Stimulated activated naive B cell treated with anti-CD40 and anti-IgM and Interleukin-4, amounts not matched to agents 10 μg/mL and 1 μg/mL and 100 μg/mL, for 72 hours (primary cell): ENCODE measurements at regions not wholly inside any gene's neighbourhood (a gene's known extent, or its start where the extent isn't known, plus 50 kb on each side); places are given as distances from the start of the nearest gene placed in this dataset.

Source experiments
- ATAC-seq, 2 donors: fragments of 150-1000 bp; cut with Tn5 transposase; replicated peaks; 2 replicates each; pipeline ENCODE4 v1.10.0; 2021; ENCODE audit warnings: moderate library complexity in 1 of 2
- DNase-seq: peaks from one replicate; pipeline ENCODE4 v3.0.0; 2021
- H3K27ac Mint-ChIP-seq: one replicate; pipeline ENCODE4 v1.8.0; 2022; ENCODE audit warnings: mild to moderate bottlenecking, mixed read lengths
- H3K27me3 Mint-ChIP-seq, 2 donors: one replicate each; pipeline ENCODE4 v1.8.0; 2022; ENCODE audit warnings: mixed read lengths in 2 of 2
- H3K36me3 Mint-ChIP-seq, 2 donors: one replicate each; pipeline ENCODE4 v1.8.0; 2022; ENCODE audit warnings: mixed read lengths in 2 of 2, mild to moderate bottlenecking in 1 of 2
- H3K4me1 Mint-ChIP-seq, 2 donors: one replicate each; pipeline ENCODE4 v1.8.0; 2022; ENCODE audit warnings: mixed read lengths in 2 of 2, mild to moderate bottlenecking in 1 of 2
- H3K4me3 Mint-ChIP-seq, 2 donors: one replicate each; pipeline ENCODE4 v1.8.0; 2022; ENCODE audit warnings: mild to moderate bottlenecking in 2 of 2, mixed read lengths in 2 of 2, moderate library complexity in 1 of 2
- H3K9me3 Mint-ChIP-seq, 2 donors: one replicate each; pipeline ENCODE4 v1.8.0; 2022; ENCODE audit warnings: mixed read lengths in 2 of 2, mild to moderate bottlenecking in 1 of 2

GRCh38 chr1:38718031-38718430 lies 141.5 kb downstream of the RRAGC start:
- Mint-ChIP-seq H3K36me3 (no peaks in the 10 kb centered on the region), H3K27ac (no peak overlapping the region), H3K4me3 (no peak overlapping the region), H3K4me1 (no peaks in the 10 kb centered on the region), H3K27me3 (peaks cover 16 to 18% of the 10 kb centered on the region in 2 donors), H3K9me3 (peaks cover 0 to 2% of the 10 kb centered on the region in 2 donors)
- DNase-seq: no peak
- no peak for ATAC-seq

DNA sequence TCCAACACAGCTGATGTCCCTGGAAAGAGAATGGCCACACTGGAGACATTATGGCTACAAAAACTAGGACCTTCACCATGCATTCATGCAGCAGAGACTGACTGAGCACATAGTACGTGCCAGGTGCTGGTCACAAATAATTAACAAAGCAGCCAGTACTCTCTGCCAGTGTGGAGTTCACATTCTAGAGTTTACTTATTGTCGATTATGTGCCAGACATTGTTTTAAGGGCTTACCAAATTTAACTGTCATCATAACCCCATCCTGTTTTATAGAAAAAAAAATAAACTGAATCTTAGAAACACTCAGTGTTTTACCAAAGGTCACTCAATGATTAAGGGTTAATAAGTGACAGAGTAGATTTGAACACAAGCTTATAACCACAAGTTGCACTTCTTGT lies 143.3 kb downstream of the RRAGC start:
- Mint-ChIP-seq H3K27ac (no peak overlapping the region), H3K36me3 (no peaks in the 10 kb centered on the region), H3K9me3 (peaks cover 0 to 7% of the 10 kb centered on the region in 2 donors), H3K4me1 (no peaks in the 10 kb centered on the region), H3K27me3 (peaks cover 8 to 14% of the 10 kb centered on the region in 2 donors), H3K4me3 (no peak overlapping the region)
- DNase-seq (no peak), ATAC-seq (no peak)

- H3K9me3 Mint-ChIP-seq: peaks cover 0 to 7% of the 10 kb centered on the region in 2 donors
- no peak overlapping the region for H3K4me3 Mint-ChIP-seq
- H3K4me1 Mint-ChIP-seq: no peaks in the 10 kb centered on the region
- DNase-seq: no peak
- peaks cover 8 to 20% of the 10 kb centered on the region in 2 donors for H3K27me3 Mint-ChIP-seq
- ATAC-seq: no peak
- H3K36me3 Mint-ChIP-seq: no peaks in the 10 kb centered on the region
- H3K27ac Mint-ChIP-seq: no peak overlapping the region
These were observed 144.2 kb downstream of the RRAGC start for GRCh38 chr1:38715415-38715814.

- Mint-ChIP-seq H3K27me3 (peaks cover 4 to 17% of the 10 kb centered on the region in 2 donors), H3K9me3 (peaks cover 0 to 7% of the 10 kb centered on the region in 2 donors), H3K36me3 (no peaks in the 10 kb centered on the region), H3K27ac (no peak overlapping the region), H3K4me3 (no peak overlapping the region), H3K4me1 (no peaks in the 10 kb centered on the region)
- DNase-seq: no peak
- ATAC-seq: no peak
These were observed 147.5 kb downstream of the RRAGC start for GRCh38 chr1:38712046-38712445.

DNA sequence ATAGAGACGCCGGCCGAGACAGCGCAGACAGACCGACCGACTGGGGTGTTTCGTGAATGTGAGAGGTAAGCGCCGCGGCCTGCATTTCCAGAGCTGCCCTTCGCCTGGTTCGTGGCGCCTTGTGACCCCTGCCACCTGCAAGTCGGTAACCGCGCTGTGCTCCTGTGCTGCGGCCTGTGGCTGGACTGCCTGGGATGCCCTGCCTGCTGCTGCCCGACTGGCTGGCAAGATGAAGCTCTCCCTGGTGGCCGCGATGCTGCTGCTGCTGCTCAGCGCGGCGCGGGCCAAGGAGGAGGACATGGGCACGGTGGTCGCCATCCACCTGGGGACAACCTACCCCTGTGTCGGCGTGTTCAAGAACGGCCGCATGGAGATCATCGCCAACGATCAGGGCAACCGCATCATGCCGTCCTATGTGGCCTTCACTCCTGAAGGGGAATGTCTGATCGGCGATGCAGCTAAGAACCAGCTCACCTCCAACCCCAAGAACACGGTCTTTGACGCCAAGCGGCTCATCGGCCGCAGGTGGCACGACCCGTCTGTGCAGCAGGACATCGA lies 150.8 kb downstream of the RRAGC start:
- Mint-ChIP-seq H3K4me3 (no peak overlapping the region), H3K4me1 (no peaks in the 10 kb centered on the region), H3K36me3 (peaks cover 0 to 4% of the 10 kb centered on the region in 2 donors), H3K27ac (no peak overlapping the region), H3K9me3 (peaks cover 12 to 13% of the 10 kb centered on the region in 2 donors), H3K27me3 (peaks cover 24 to 40% of the 10 kb centered on the region in 2 donors)
- ATAC-seq (no peak), DNase-seq (no peak)

- peaks cover 32 to 46% of the 10 kb centered on the region in 2 donors for H3K27me3 Mint-ChIP-seq
These were observed 158.5 kb downstream of the RRAGC start for GRCh38 chr1:38701088-38701487.

GRCh38 chr1:38700077-38700470 lies 159.5 kb downstream of the RRAGC start:
- peaks cover 26 to 41% of the 10 kb centered on the region in 2 donors for H3K27me3 Mint-ChIP-seq
- no peak overlapping the region for H3K4me3 Mint-ChIP-seq
- peaks cover 0 to 2% of the 10 kb centered on the region in 2 donors for H3K36me3 Mint-ChIP-seq
- H3K4me1 Mint-ChIP-seq: no peaks in the 10 kb centered on the region
- peaks cover 7 to 8% of the 10 kb centered on the region in 2 donors for H3K9me3 Mint-ChIP-seq
- DNase-seq: no peak
- H3K27ac Mint-ChIP-seq: no peak overlapping the region
- no peak for ATAC-seq

More at GRCh38 chr1:38701088-38701487, 158.5 kb downstream of the RRAGC start:
- Mint-ChIP-seq H3K27ac (no peak overlapping the region), H3K36me3 (peaks cover 0 to 2% of the 10 kb centered on the region in 2 donors), H3K9me3 (peaks cover 11 to 13% of the 10 kb centered on the region in 2 donors), H3K4me1 (no peaks in the 10 kb centered on the region), H3K4me3 (no peak overlapping the region)
- DNase-seq (no peak), ATAC-seq (no peak)

GRCh38 chr1:38699330-38700076 lies 160.1 kb downstream of the RRAGC start:
- H3K9me3 Mint-ChIP-seq: peaks cover 5 to 10% of the 10 kb centered on the region in 2 donors

GRCh38 chr1:38697387-38697786 lies 162.2 kb downstream of the RRAGC start:
- H3K9me3 Mint-ChIP-seq: peaks cover 5 to 10% of the 10 kb centered on the region in 2 donors
- no peak overlapping the region for H3K4me3 Mint-ChIP-seq
- no peak for ATAC-seq
- no peak for DNase-seq
- H3K4me1 Mint-ChIP-seq: no peaks in the 10 kb centered on the region
- H3K27me3 Mint-ChIP-seq: peaks cover 26 to 27% of the 10 kb centered on the region in 2 donors
- no peak overlapping the region for H3K27ac Mint-ChIP-seq
- peaks cover 0 to 2% of the 10 kb centered on the region in 2 donors for H3K36me3 Mint-ChIP-seq

More at GRCh38 chr1:38699330-38700076, 160.1 kb downstream of the RRAGC start:
- H3K27me3 Mint-ChIP-seq: peaks cover 27 to 38% of the 10 kb centered on the region in 2 donors
- no peaks in the 10 kb centered on the region for H3K4me1 Mint-ChIP-seq
- H3K4me3 Mint-ChIP-seq: no peak overlapping the region
- H3K36me3 Mint-ChIP-seq: peaks cover 0 to 2% of the 10 kb centered on the region in 2 donors
- no peak overlapping the region for H3K27ac Mint-ChIP-seq
- DNase-seq (no peak), ATAC-seq (no peak)

GRCh38 chr1:38696371-38696770 lies 163.2 kb downstream of the RRAGC start:
- H3K4me3 Mint-ChIP-seq: no peak overlapping the region
- H3K9me3 Mint-ChIP-seq: peaks cover 5 to 13% of the 10 kb centered on the region in 2 donors
- peaks cover 0 to 2% of the 10 kb centered on the region in 2 donors for H3K36me3 Mint-ChIP-seq
- H3K27ac Mint-ChIP-seq: no peak overlapping the region
- H3K4me1 Mint-ChIP-seq: no peaks in the 10 kb centered on the region
- DNase-seq: no peak
- ATAC-seq: no peak
- H3K27me3 Mint-ChIP-seq: peaks cover 16 to 20% of the 10 kb centered on the region in 2 donors

DNA sequence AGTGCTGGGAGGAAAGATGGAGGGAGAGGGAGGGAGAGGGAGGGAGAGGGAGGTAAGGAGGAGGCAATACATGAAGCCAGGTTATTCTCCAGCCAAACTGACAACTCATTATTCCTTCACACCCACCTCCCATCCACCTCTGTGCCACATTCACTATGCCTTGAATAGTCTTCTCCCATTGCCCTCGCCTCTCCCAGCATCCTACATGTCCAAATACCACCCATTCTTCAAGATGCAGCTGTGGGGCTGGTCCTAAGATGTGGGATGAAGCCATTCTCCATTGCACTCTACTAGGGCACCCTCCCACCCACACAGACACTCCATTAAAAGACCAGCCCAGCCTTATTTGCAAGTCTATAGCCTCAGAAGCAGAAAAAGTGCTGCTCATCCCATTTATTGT lies 165.8 kb downstream of the RRAGC start:
- no peak for ATAC-seq
- H3K27me3 Mint-ChIP-seq: peaks cover 15 to 21% of the 10 kb centered on the region in 2 donors
- H3K27ac Mint-ChIP-seq: no peak overlapping the region
- no peak for DNase-seq
- H3K4me1 Mint-ChIP-seq: no peaks in the 10 kb centered on the region
- H3K36me3 Mint-ChIP-seq: peaks cover 0 to 2% of the 10 kb centered on the region in 2 donors
- H3K4me3 Mint-ChIP-seq: no peak overlapping the region
- peaks cover 0 to 8% of the 10 kb centered on the region in 2 donors for H3K9me3 Mint-ChIP-seq

DNA sequence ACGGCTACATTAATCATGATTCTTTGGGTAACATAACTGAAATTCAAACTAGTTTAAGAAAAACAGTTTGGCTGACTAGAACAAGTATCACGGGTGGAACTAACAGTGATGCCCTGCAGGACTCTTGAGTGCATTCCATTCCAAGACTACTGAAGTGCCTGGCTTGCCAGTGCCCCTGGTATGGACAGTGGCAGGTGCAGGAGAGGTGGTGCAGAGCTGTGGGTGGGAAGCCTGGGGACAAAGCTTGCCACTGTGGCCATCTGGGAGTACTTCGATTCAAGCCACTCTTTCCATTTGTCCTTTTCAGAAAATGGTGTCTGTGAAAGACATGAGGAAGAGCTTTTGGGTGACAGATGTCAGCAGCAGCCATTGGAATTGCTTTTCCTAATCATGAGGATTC lies 166.5 kb downstream of the RRAGC start:
- Mint-ChIP-seq H3K4me3 (no peak overlapping the region), H3K27ac (no peak overlapping the region), H3K9me3 (peaks cover 0 to 6% of the 10 kb centered on the region in 2 donors), H3K4me1 (no peaks in the 10 kb centered on the region), H3K36me3 (no peaks in the 10 kb centered on the region), H3K27me3 (peaks cover 16 to 23% of the 10 kb centered on the region in 2 donors)
- ATAC-seq: no peak
- no peak for DNase-seq

GRCh38 chr1:38690790-38691449 lies 168.7 kb downstream of the RRAGC start:
- H3K27me3 Mint-ChIP-seq: peaks cover 30 to 37% of the 10 kb centered on the region in 2 donors
- H3K9me3 Mint-ChIP-seq: peaks cover 0 to 6% of the 10 kb centered on the region in 2 donors
- H3K27ac Mint-ChIP-seq: no peak overlapping the region
- H3K4me3 Mint-ChIP-seq: no peak overlapping the region
- DNase-seq (no peak), ATAC-seq (no peak)
- no peaks in the 10 kb centered on the region for H3K4me1 Mint-ChIP-seq
- no peaks in the 10 kb centered on the region for H3K36me3 Mint-ChIP-seq

- Mint-ChIP-seq H3K27me3 (peaks cover 19 to 36% of the 10 kb centered on the region in 2 donors), H3K36me3 (no peaks in the 10 kb centered on the region), H3K4me1 (no peaks in the 10 kb centered on the region), H3K4me3 (no peak overlapping the region), H3K27ac (no peak overlapping the region), H3K9me3 (peaks cover 0 to 3% of the 10 kb centered on the region in 2 donors)
- no peak for DNase-seq
- no peak for ATAC-seq
These were observed 172.7 kb downstream of the RRAGC start for GRCh38 chr1:38686927-38687255.
